ENCODE measurements at regions not wholly inside any gene's neighbourhood (a gene's known extent, or its start where the extent isn't known, plus 50 kb on each side); places are given as distances from the start of the nearest gene placed in this dataset.

DNA sequence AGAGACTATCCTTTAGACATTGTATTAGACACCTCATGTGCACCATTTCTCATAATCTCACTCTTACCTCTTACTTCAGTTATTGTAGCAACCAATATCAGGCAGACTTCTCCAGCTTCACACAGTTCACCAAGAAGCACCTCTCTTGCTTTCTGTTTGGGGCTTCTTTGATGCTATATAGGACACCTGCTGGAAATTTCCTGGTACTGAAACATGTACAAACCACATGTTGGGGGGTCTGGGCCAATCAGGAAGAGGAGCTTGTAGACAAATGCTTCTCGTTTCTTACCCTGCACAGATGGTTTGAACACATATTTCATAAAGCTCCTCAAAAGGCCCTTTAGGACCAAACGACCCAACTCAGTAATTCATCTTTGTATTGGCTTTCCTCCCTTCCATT is 212.1 kb downstream of the IZUMO3 start:
- TF ChIP-seq EZH2 (IDR thresholded peaks at IDR 0.05; ENCODE audit: insufficient read depth, poor library complexity, severe bottlenecking): no peak
- TF ChIP-seq EZH2phosphoT487 (IDR thresholded peaks at IDR 0.05; ENCODE audit: insufficient read depth, low read depth): no peak
